ENCODE measurements at regions not wholly inside any gene's neighbourhood (a gene's known extent, or its start where the extent isn't known, plus 50 kb on each side); places are given as distances from the start of the nearest gene placed in this dataset.
"Not testable (repeated sequence)": the region's sequence is repeated elsewhere in the genome, so short reads cannot be mapped to it uniquely, and the experiment has no call there.

DNA sequence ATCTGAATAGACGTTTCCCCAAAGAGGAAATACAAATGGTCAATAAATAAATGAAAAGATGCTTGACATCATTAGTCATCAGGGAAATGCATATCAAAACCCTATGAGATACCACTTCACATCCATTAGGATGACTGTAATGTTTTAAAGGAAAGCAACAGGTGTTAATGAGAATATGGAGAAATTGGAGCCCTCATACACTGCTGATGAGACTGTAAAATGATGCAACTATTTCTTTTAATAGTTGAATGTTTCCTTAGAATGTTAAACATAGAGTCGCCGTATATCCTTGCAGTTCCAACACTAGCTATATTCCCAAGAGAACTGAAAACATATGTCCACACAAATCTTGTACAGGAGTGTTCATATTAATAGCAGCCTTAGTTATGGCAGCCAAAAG is 133.2 kb downstream of the SLC38A4 start:
- FAIRE-seq: peak; percentile 23
- no peak overlapping the region for H3K27ac ChIP-seq (ENCODE audit: control insufficient read depth, insufficient read depth, low read length)
- dilution Hi-C loops (cut with MboI; ENCODE audit: extremely low pct_ligation_motif_present, low sequenced_read_pairs): no loop called here

DNA sequence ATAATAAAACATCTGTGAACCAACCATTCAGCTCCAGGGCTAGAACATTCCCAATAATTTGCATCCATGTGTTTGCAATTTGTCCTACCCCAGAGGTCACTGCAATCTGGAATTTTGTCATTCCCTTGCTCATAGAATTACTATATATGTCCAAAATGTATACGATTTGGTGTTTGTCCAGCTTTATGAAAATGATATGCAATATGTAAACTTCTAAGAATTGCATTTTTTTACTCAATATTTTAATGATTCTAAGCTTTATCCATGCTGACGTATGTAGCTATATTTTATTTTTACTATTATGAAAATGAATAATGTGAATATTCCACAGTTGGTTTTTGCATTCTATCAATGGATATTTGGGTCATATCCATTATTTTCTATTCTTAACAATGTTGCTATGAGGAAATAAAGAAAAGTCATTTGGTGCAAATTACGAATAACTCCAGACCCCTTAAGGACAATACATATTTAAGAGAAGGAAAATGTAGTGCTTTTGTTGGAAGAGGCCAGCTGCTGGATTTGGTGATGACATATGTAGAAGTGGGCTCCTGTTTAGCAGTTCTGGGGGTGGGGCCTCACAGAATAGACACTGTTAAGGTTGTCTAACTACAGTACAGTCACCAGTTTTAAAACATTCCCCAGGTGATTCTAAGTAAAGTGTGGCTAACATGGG is 139.4 kb downstream of the SLC38A4 start:
- Histone ChIP-seq H3K9ac (ENCODE audit: control insufficient read depth, extremely low read depth, insufficient read depth, low read length) (no peak overlapping the region), H3K9me3 (ENCODE audit: control insufficient read depth, low read depth, low read length) (no peaks in the 10 kb centered on the region), H3K9me1 (ENCODE audit: control insufficient read depth, extremely low read depth, insufficient read depth, low read length) (no peaks in the 10 kb centered on the region), H3K27ac (ENCODE audit: control insufficient read depth, insufficient read depth, low read length) (no peak overlapping the region), H3K36me3 (ENCODE audit: control insufficient read depth in 2 of 2, extremely low read depth in 1 of 2, insufficient read depth in 2 of 2, low read length in 2 of 2) (no peaks in the 10 kb centered on the region), H3K27me3 (ENCODE audit: control insufficient read depth, extremely low read depth, insufficient read depth, low read length) (no peaks in the 10 kb centered on the region), H4K20me1 (ENCODE audit: control insufficient read depth, extremely low read depth, insufficient read depth, low read length) (no peaks in the 10 kb centered on the region), H3K79me2 (ENCODE audit: control insufficient read depth, insufficient read depth, low read length) (no peaks in the 10 kb centered on the region), H3K4me2 (ENCODE audit: control insufficient read depth, extremely low read depth, insufficient read depth, low read depth, low read length) (no peak overlapping the region), H3K4me3 (ENCODE audit: control insufficient read depth in 2 of 3, extremely low read depth in 1 of 3, insufficient read depth in 2 of 3, low read depth in 1 of 3, low read length in 3 of 3) (no peak overlapping the region), H2AFZ (ENCODE audit: control insufficient read depth, low read length) (no peak overlapping the region), H3K4me1 (ENCODE audit: control insufficient read depth, extremely low read depth, insufficient read depth, low read length) (no peaks in the 10 kb centered on the region)
- DNase-seq (ENCODE audit: low read depth, low spot score): no peak
- TF ChIP-seq, protein P1, sequence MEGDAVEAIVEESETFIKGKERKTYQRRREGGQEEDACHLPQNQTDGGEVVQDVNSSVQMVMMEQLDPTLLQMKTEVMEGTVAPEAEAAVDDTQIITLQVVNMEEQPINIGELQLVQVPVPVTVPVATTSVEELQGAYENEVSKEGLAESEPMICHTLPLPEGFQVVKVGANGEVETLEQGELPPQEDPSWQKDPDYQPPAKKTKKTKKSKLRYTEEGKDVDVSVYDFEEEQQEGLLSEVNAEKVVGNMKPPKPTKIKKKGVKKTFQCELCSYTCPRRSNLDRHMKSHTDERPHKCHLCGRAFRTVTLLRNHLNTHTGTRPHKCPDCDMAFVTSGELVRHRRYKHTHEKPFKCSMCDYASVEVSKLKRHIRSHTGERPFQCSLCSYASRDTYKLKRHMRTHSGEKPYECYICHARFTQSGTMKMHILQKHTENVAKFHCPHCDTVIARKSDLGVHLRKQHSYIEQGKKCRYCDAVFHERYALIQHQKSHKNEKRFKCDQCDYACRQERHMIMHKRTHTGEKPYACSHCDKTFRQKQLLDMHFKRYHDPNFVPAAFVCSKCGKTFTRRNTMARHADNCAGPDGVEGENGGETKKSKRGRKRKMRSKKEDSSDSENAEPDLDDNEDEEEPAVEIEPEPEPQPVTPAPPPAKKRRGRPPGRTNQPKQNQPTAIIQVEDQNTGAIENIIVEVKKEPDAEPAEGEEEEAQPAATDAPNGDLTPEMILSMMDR (optimal IDR thresholded peaks at IDR 0.05 in 1 of 3, IDR thresholded peaks at IDR 0.05 in 1 of 3, conservative IDR thresholded peaks at IDR 0.05 in 1 of 3; ENCODE audit: extremely low read depth in 1 of 3, insufficient read depth in 2 of 3, low read length in 3 of 3): no peak
- TF ChIP-seq EZH2 (IDR thresholded peaks at IDR 0.05; ENCODE audit: low read length): no peak
- dilution Hi-C loops (cut with MboI; ENCODE audit: extremely low pct_ligation_motif_present, low sequenced_read_pairs): no loop called here
- FAIRE-seq: no peak

More for the DNA sequence above, 133.2 kb downstream of the SLC38A4 start:
- H3K4me3 ChIP-seq (ENCODE audit: control insufficient read depth in 2 of 3, extremely low read depth in 1 of 3, insufficient read depth in 2 of 3, low read depth in 1 of 3, low read length in 3 of 3): no peak overlapping the region
- DNase-seq (ENCODE audit: low read depth, low spot score): no peak
- H3K9me3 ChIP-seq (ENCODE audit: control insufficient read depth, low read depth, low read length): peaks cover 2% of the 10 kb centered on the region
- no peaks in the 10 kb centered on the region for H3K79me2 ChIP-seq (ENCODE audit: control insufficient read depth, insufficient read depth, low read length)
- H3K4me2 ChIP-seq (ENCODE audit: control insufficient read depth, extremely low read depth, insufficient read depth, low read depth, low read length): no peak overlapping the region
- H2AFZ ChIP-seq (ENCODE audit: control insufficient read depth, low read length): no peak overlapping the region
- H4K20me1 ChIP-seq (ENCODE audit: control insufficient read depth, extremely low read depth, insufficient read depth, low read length): no peaks in the 10 kb centered on the region
- no peak overlapping the region for H3K9ac ChIP-seq (ENCODE audit: control insufficient read depth, extremely low read depth, insufficient read depth, low read length)
- H3K9me1 ChIP-seq (ENCODE audit: control insufficient read depth, extremely low read depth, insufficient read depth, low read length): no peaks in the 10 kb centered on the region
- H3K27me3 ChIP-seq (ENCODE audit: control insufficient read depth, extremely low read depth, insufficient read depth, low read length): no peaks in the 10 kb centered on the region
- TF ChIP-seq EZH2 (IDR thresholded peaks at IDR 0.05; ENCODE audit: low read length): no peak
- TF ChIP-seq, protein P1 (optimal IDR thresholded peaks at IDR 0.05 in 1 of 3, IDR thresholded peaks at IDR 0.05 in 1 of 3, conservative IDR thresholded peaks at IDR 0.05 in 1 of 3; ENCODE audit: extremely low read depth in 1 of 3, insufficient read depth in 2 of 3, low read length in 3 of 3): no peak
- H3K4me1 ChIP-seq (ENCODE audit: control insufficient read depth, extremely low read depth, insufficient read depth, low read length): no peaks in the 10 kb centered on the region
- H3K36me3 ChIP-seq (ENCODE audit: control insufficient read depth in 2 of 2, extremely low read depth in 1 of 2, insufficient read depth in 2 of 2, low read length in 2 of 2): no peaks in the 10 kb centered on the region

DNA sequence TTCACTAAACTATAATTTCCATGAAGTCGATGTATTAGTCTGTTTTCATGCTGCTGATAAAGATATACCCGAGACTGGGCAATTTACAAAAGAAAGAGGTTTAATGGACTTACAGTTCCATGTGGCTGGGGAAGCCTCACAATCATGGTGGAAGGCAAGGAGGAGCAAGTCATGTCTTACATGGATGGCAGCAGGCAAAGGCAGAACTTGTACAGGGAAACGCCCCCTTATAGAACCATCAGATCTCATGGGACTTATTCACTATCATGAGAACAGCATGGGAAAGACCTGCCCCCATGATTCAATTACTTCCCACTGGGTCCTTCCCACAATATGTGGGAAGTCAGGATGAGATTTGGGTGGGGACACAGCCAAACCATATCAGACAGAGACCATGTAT is 141.6 kb downstream of the SLC38A4 start:
- H3K9ac ChIP-seq (ENCODE audit: control insufficient read depth, extremely low read depth, insufficient read depth, low read length); H3K9me1 ChIP-seq (ENCODE audit: control insufficient read depth, extremely low read depth, insufficient read depth, low read length); H3K4me2 ChIP-seq (ENCODE audit: control insufficient read depth, extremely low read depth, insufficient read depth, low read depth, low read length); H2AFZ ChIP-seq (ENCODE audit: control insufficient read depth, low read length); DNase-seq (ENCODE audit: low read depth, low spot score); H4K20me1 ChIP-seq (ENCODE audit: control insufficient read depth, extremely low read depth, insufficient read depth, low read length); H3K27ac ChIP-seq (ENCODE audit: control insufficient read depth, insufficient read depth, low read length); H3K4me3 ChIP-seq (ENCODE audit: control insufficient read depth in 2 of 3, extremely low read depth in 1 of 3, insufficient read depth in 2 of 3, low read depth in 1 of 3, low read length in 3 of 3); H3K79me2 ChIP-seq (ENCODE audit: control insufficient read depth, insufficient read depth, low read length); dilution Hi-C loops (cut with MboI; ENCODE audit: extremely low pct_ligation_motif_present, low sequenced_read_pairs); FAIRE-seq; H3K27me3 ChIP-seq (ENCODE audit: control insufficient read depth, extremely low read depth, insufficient read depth, low read length); H3K9me3 ChIP-seq (ENCODE audit: control insufficient read depth, low read depth, low read length); H3K36me3 ChIP-seq (ENCODE audit: control insufficient read depth in 2 of 2, extremely low read depth in 1 of 2, insufficient read depth in 2 of 2, low read length in 2 of 2): not testable (repeated sequence)
- peaks cover 11% of the 10 kb centered on the region for H3K4me1 ChIP-seq (ENCODE audit: control insufficient read depth, extremely low read depth, insufficient read depth, low read length)

All from keratinocyte (primary cell).